ENCODE measurements at regions not wholly inside any gene's neighbourhood (a gene's known extent, or its start where the extent isn't known, plus 50 kb on each side); places are given as distances from the start of the nearest gene placed in this dataset.

DNA sequence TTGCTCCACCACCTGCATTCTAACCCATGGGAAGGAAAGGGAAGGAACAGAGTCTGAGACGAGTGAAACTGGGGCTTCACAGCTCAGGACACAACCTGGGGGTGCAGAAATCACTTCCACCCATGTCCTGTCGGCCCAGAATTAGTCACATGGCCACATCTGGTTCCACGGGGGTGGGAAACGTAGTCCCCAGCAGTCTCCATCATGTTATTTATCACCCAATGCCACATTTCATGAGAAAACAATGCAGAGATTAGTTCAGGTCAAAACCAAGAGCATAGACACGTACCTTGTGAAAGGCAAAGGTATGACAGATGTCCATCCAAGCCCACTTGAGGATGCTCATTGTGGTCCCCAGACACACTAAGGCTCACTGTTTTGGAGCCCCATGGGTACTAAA, 125.1 kb downstream of the MED10 start:
- TF ChIP-seq, protein P1, sequence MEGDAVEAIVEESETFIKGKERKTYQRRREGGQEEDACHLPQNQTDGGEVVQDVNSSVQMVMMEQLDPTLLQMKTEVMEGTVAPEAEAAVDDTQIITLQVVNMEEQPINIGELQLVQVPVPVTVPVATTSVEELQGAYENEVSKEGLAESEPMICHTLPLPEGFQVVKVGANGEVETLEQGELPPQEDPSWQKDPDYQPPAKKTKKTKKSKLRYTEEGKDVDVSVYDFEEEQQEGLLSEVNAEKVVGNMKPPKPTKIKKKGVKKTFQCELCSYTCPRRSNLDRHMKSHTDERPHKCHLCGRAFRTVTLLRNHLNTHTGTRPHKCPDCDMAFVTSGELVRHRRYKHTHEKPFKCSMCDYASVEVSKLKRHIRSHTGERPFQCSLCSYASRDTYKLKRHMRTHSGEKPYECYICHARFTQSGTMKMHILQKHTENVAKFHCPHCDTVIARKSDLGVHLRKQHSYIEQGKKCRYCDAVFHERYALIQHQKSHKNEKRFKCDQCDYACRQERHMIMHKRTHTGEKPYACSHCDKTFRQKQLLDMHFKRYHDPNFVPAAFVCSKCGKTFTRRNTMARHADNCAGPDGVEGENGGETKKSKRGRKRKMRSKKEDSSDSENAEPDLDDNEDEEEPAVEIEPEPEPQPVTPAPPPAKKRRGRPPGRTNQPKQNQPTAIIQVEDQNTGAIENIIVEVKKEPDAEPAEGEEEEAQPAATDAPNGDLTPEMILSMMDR (IDR thresholded peaks at IDR 0.05; ENCODE audit: poor library complexity, severe bottlenecking) = no peak
- no peak for TF ChIP-seq RAD21 (conservative IDR thresholded peaks at IDR 0.05)
- TF ChIP-seq EZH2 (IDR thresholded peaks at IDR 0.05; ENCODE audit: borderline replicate concordance, insufficient read depth, low read length, poor library complexity, severe bottlenecking) = no peak
- TF ChIP-seq POLR2AphosphoS5 (IDR thresholded peaks at IDR 0.05) = no peak
- TF ChIP-seq SMC3 (conservative IDR thresholded peaks at IDR 0.05; ENCODE audit: poor library complexity) = no peak
- TF ChIP-seq TAF1 (IDR thresholded peaks at IDR 0.05; ENCODE audit: low read depth) = no peak
- TF ChIP-seq, protein P2, sequence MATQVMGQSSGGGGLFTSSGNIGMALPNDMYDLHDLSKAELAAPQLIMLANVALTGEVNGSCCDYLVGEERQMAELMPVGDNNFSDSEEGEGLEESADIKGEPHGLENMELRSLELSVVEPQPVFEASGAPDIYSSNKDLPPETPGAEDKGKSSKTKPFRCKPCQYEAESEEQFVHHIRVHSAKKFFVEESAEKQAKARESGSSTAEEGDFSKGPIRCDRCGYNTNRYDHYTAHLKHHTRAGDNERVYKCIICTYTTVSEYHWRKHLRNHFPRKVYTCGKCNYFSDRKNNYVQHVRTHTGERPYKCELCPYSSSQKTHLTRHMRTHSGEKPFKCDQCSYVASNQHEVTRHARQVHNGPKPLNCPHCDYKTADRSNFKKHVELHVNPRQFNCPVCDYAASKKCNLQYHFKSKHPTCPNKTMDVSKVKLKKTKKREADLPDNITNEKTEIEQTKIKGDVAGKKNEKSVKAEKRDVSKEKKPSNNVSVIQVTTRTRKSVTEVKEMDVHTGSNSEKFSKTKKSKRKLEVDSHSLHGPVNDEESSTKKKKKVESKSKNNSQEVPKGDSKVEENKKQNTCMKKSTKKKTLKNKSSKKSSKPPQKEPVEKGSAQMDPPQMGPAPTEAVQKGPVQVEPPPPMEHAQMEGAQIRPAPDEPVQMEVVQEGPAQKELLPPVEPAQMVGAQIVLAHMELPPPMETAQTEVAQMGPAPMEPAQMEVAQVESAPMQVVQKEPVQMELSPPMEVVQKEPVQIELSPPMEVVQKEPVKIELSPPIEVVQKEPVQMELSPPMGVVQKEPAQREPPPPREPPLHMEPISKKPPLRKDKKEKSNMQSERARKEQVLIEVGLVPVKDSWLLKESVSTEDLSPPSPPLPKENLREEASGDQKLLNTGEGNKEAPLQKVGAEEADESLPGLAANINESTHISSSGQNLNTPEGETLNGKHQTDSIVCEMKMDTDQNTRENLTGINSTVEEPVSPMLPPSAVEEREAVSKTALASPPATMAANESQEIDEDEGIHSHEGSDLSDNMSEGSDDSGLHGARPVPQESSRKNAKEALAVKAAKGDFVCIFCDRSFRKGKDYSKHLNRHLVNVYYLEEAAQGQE (IDR thresholded peaks at IDR 0.05; ENCODE audit: borderline replicate concordance) = no peak
- no peak for TF ChIP-seq EP300 (conservative IDR thresholded peaks at IDR 0.05; ENCODE audit: poor library complexity, severe bottlenecking)
- TF ChIP-seq MXI1 (conservative IDR thresholded peaks at IDR 0.05; ENCODE audit: poor library complexity, severe bottlenecking) = no peak

Measured in neural cell (in vitro differentiated cells).